ENCODE measurements at regions not wholly inside any gene's neighbourhood (a gene's known extent, or its start where the extent isn't known, plus 50 kb on each side); places are given as distances from the start of the nearest gene placed in this dataset.

GRCh38 chr2:17163638-17164037 lies 354.6 kb downstream of the RAD51AP2 start:
- TF ChIP-seq EZH2 (IDR thresholded peaks at IDR 0.05) (no peak), CTCF (IDR thresholded peaks at IDR 0.05) (no peak), EZH2phosphoT487 (IDR thresholded peaks at IDR 0.05) (no peak)

All from neural progenitor cell (in vitro differentiated cells).